ENCODE measurements at regions not wholly inside any gene's neighbourhood (a gene's known extent, or its start where the extent isn't known, plus 50 kb on each side); places are given as distances from the start of the nearest gene placed in this dataset.

DNA sequence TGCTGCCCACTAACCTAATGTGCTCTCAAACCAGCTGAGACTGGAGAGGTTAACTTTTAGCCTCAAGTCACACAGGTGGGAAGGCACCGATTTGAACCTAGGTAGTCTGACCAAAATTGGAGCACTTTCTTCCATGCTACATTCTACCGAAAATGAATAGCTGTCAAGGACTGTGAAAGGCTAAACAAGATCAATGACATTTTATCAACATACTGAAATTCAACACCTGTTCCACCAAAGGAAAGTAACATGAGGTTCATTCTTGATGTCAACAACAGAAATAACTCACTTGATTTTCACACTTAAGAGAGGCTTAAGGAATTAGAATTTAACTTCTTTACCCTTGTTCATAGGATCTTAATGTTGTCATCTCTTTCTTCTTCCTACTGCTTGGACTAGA lies 284.4 kb upstream of the MON1B start:
- no peak overlapping the region for H3K4me3 ChIP-seq (ENCODE audit: low read depth, low read length, poor library complexity, severe bottlenecking)
- H3K4me1 ChIP-seq (ENCODE audit: insufficient read depth, low read length, severe bottlenecking), result no peaks in the 10 kb centered on the region
- no peak overlapping the region for H3K27ac ChIP-seq (ENCODE audit: low read depth, low read length, poor library complexity, severe bottlenecking)
- H3K9me2 ChIP-seq (ENCODE audit: low read depth, low read length), result no peaks in the 10 kb centered on the region
- H3K79me2 ChIP-seq (ENCODE audit: insufficient read depth, low read length), result no peaks in the 10 kb centered on the region
- no peaks in the 10 kb centered on the region for H3F3A ChIP-seq (ENCODE audit: insufficient read depth, low read length)
- H3K9ac ChIP-seq (ENCODE audit: low read length), result no peak overlapping the region
- H4K20me1 ChIP-seq (ENCODE audit: insufficient read depth, low read length), result no peaks in the 10 kb centered on the region
- no peaks in the 10 kb centered on the region for H3K36me3 ChIP-seq (ENCODE audit: insufficient read depth, low read length)
- TF ChIP-seq EZH2 (IDR thresholded peaks at IDR 0.05; ENCODE audit: borderline replicate concordance, low read length) (no peak), CTCF (IDR thresholded peaks at IDR 0.05; ENCODE audit: low read length) (no peak)
- H3K27me3 ChIP-seq (ENCODE audit: insufficient read depth, low read length), result no peaks in the 10 kb centered on the region
- H3K4me2 ChIP-seq (ENCODE audit: low read length), result no peak overlapping the region
- H3K9me3 ChIP-seq (ENCODE audit: low read length), result no peaks in the 10 kb centered on the region
- no peak overlapping the region for H2AFZ ChIP-seq (ENCODE audit: low read length)

DNA sequence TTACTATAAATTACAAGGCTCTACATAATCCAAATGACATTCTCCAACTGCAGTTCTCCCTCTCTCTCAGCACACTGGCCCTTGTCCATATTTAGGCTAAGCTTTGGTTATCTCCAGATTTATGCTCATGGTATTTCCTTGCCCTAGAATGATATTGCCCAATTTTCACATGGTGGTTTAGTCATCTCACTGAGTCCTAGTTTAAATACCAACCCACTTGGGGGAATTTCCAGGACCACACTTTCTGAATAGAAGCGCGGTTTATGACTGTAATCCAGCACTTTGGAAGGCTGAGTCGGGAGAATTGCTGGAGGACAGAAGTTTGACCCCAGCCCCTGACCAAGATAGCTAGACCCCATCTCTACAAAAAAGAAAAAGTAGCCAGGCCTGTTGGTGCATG lies 280.1 kb upstream of the MON1B start:
- Histone ChIP-seq H3K36me3 (ENCODE audit: insufficient read depth, low read length) (no peaks in the 10 kb centered on the region), H4K20me1 (ENCODE audit: insufficient read depth, low read length) (no peaks in the 10 kb centered on the region), H3K9ac (ENCODE audit: low read length) (no peak overlapping the region), H3K4me1 (ENCODE audit: insufficient read depth, low read length, severe bottlenecking) (no peaks in the 10 kb centered on the region), H2AFZ (ENCODE audit: low read length) (no peak overlapping the region), H3K27me3 (ENCODE audit: insufficient read depth, low read length) (no peaks in the 10 kb centered on the region), H3K9me2 (ENCODE audit: low read depth, low read length) (no peaks in the 10 kb centered on the region), H3F3A (ENCODE audit: insufficient read depth, low read length) (no peaks in the 10 kb centered on the region), H3K4me2 (ENCODE audit: low read length) (no peak overlapping the region), H3K79me2 (ENCODE audit: insufficient read depth, low read length) (no peaks in the 10 kb centered on the region), H3K4me3 (ENCODE audit: low read depth, low read length, poor library complexity, severe bottlenecking) (no peak overlapping the region), H3K9me3 (ENCODE audit: low read length) (no peaks in the 10 kb centered on the region), H3K27ac (ENCODE audit: low read depth, low read length, poor library complexity, severe bottlenecking) (no peak overlapping the region)
- TF ChIP-seq CTCF (IDR thresholded peaks at IDR 0.05; ENCODE audit: low read length), result no peak
- no peak for TF ChIP-seq EZH2 (IDR thresholded peaks at IDR 0.05; ENCODE audit: borderline replicate concordance, low read length)

DNA sequence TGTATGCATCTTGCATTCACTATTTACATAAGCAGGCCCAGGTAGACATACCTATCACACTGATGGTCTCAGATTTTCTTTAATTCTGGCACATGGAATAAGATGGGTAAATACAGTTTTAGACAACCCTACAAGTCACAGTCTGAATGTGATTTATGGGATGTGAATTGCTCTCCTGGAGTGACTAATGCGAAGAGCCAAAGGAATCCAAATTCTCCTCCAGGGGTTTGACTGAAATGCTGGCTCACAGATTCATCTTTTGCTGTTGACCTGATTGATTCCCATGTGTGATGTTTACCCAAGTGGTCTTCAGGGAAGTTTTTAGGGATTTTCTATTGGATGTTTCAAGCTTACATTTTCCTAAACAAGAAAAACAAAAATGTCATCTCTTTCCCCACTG lies 277.9 kb upstream of the MON1B start:
- Histone ChIP-seq H3K27ac (ENCODE audit: low read depth, low read length, poor library complexity, severe bottlenecking) (no peak overlapping the region), H3K79me2 (ENCODE audit: insufficient read depth, low read length) (no peaks in the 10 kb centered on the region), H3K9me2 (ENCODE audit: low read depth, low read length) (no peaks in the 10 kb centered on the region), H3K4me3 (ENCODE audit: low read depth, low read length, poor library complexity, severe bottlenecking) (no peak overlapping the region), H3K9me3 (ENCODE audit: low read length) (no peaks in the 10 kb centered on the region), H3K4me1 (ENCODE audit: insufficient read depth, low read length, severe bottlenecking) (no peaks in the 10 kb centered on the region), H3K9ac (ENCODE audit: low read length) (no peak overlapping the region), H3K27me3 (ENCODE audit: insufficient read depth, low read length) (no peaks in the 10 kb centered on the region), H3K36me3 (ENCODE audit: insufficient read depth, low read length) (no peaks in the 10 kb centered on the region), H3F3A (ENCODE audit: insufficient read depth, low read length) (no peaks in the 10 kb centered on the region), H4K20me1 (ENCODE audit: insufficient read depth, low read length) (no peaks in the 10 kb centered on the region), H3K4me2 (ENCODE audit: low read length) (no peak overlapping the region), H2AFZ (ENCODE audit: low read length) (no peak overlapping the region)
- no peak for TF ChIP-seq CTCF (IDR thresholded peaks at IDR 0.05; ENCODE audit: low read length)
- TF ChIP-seq EZH2 (IDR thresholded peaks at IDR 0.05; ENCODE audit: borderline replicate concordance, low read length), result no peak

Data from OCI-LY1 (cell line).